Prostate gland (tissue), 2 donors: ENCODE measurements at regions not wholly inside any gene's neighbourhood (a gene's known extent, or its start where the extent isn't known, plus 50 kb on each side); places are given as distances from the start of the nearest gene placed in this dataset.

Experiments used
- DNase-seq: peaks from one replicate; pipeline ENCODE4 v3.0.0-alpha.2; 2019; ENCODE audit warnings: low spot score
- H3K27ac ChIP-seq, 2 donors: fragments of 200-600 bp; sonication (generic); 2 replicates each; pipeline ENCODE4 v1.5.1; 2017 to 2019
- H3K27me3 ChIP-seq: fragments of 200-600 bp; sonication (generic); replicated peaks from 2 replicates; pipeline ENCODE4 v1.5.1; 2019; ENCODE audit not compliant: insufficient read depth
- H3K36me3 ChIP-seq, 2 donors: fragments of 200-600 bp; sonication (generic); 1 replicate in 1 of 2; 2 replicates in 1 of 2; pipeline versions ENCODE4 v1.5.1 to v1.8.1; 2017 to 2019
- H3K4me1 ChIP-seq: fragments of 200-600 bp; sonication (generic); replicated peaks from 2 replicates; pipeline ENCODE4 v1.5.1; 2019
- H3K4me3 ChIP-seq, 2 donors: fragments of 200-600 bp; sonication (generic); 2 replicates each; pipeline ENCODE4 v1.5.1; 2017 to 2019
- H3K9me3 ChIP-seq: fragments of 200-600 bp; sonication (generic); 2 replicates; pipeline ENCODE4 v1.5.1; 2017
- CTCF ChIP-seq, 4 experiments: fragments of 200-600 bp in 2 of 4; fragments of 450-650 bp in 2 of 4; sonication (generic) in 2 of 4; IDR thresholded peaks; 1 replicate in 3 of 4; 2 replicates in 1 of 4; pipeline ENCODE4 v1.5.1; 2016 to 2019; ENCODE audit warnings: antibody characterized with exemption in 4 of 4, mild to moderate bottlenecking in 2 of 4, moderate library complexity in 2 of 4
- POLR2A ChIP-seq: fragments of 450-650 bp; IDR thresholded peaks from one replicate; pipeline ENCODE4 v1.6.1; 2016; ENCODE audit warnings: antibody characterized with exemption, mild to moderate bottlenecking
- POLR2AphosphoS5 ChIP-seq: sonication (generic); formaldehyde crosslinking; IDR thresholded peaks from one replicate; pipeline ENCODE4 v1.6.1; 2017; ENCODE audit warnings: antibody characterized with exemption
- WGBS: methylation state at CpG from one replicate; pipeline ENCODE4 v1.1.5; 2018; 5-methylcytosine and 5-hydroxymethylcytosine counted together
- intact Hi-C: fragments of 100-400 bp; cut with DNase I; formaldehyde crosslinking; loops from one replicate; pipeline ENCODE4 v1.14.2; 2022

GRCh38 chr13:112225429-112226090 is 150.6 kb upstream of the SPACA7 start:
- no peaks in the 10 kb centered on the region for H3K36me3 ChIP-seq
- WGBS, result 75% methylated on average over 12 of the region's 12 CpGs
- no peaks in the 10 kb centered on the region for H3K4me1 ChIP-seq
- no peak for TF ChIP-seq CTCF (IDR thresholded peaks at IDR 0.05)
- TF ChIP-seq POLR2A, result no peak
- TF ChIP-seq POLR2AphosphoS5, result no peak
- no peak overlapping the region for H3K4me3 ChIP-seq
- intact Hi-C loops, result no loop called here
- no peak overlapping the region for H3K27ac ChIP-seq
- H3K9me3 ChIP-seq, result no peaks in the 10 kb centered on the region
- no peak for DNase-seq
- H3K27me3 ChIP-seq, result no peaks in the 10 kb centered on the region

- intact Hi-C loops, result no loop called here
- no peak for DNase-seq
- no peak overlapping the region for H3K27ac ChIP-seq
- TF ChIP-seq POLR2AphosphoS5 (no peak), POLR2A (no peak), CTCF (IDR thresholded peaks at IDR 0.05) (no peak)
- H3K9me3 ChIP-seq, result no peaks in the 10 kb centered on the region
- H3K4me1 ChIP-seq, result no peaks in the 10 kb centered on the region
- no peaks in the 10 kb centered on the region for H3K27me3 ChIP-seq
- no peak overlapping the region for H3K4me3 ChIP-seq
- no peaks in the 10 kb centered on the region for H3K36me3 ChIP-seq
- WGBS, result 78% methylated on average over 10 of the region's 10 CpGs
These were observed 149.7 kb upstream of the SPACA7 start for GRCh38 chr13:112226320-112227002.

GRCh38 chr13:112227031-112227430 is 149.1 kb upstream of the SPACA7 start:
- Histone ChIP-seq H3K4me3 (no peak overlapping the region), H3K27ac (no peak overlapping the region), H3K4me1 (no peaks in the 10 kb centered on the region), H3K36me3 (no peaks in the 10 kb centered on the region), H3K27me3 (no peaks in the 10 kb centered on the region), H3K9me3 (no peaks in the 10 kb centered on the region)
- intact Hi-C loops, result no loop called here
- WGBS, result 86% methylated on average over 12 of the region's 12 CpGs
- no peak for TF ChIP-seq CTCF (IDR thresholded peaks at IDR 0.05)
- TF ChIP-seq POLR2A, result no peak
- TF ChIP-seq POLR2AphosphoS5, result no peak
- no peak for DNase-seq

GRCh38 chr13:112229445-112229844 is 146.7 kb upstream of the SPACA7 start:
- H3K4me3 ChIP-seq, result no peak overlapping the region
- TF ChIP-seq POLR2A (no peak), CTCF (IDR thresholded peaks at IDR 0.05) (no peak), POLR2AphosphoS5 (no peak)
- intact Hi-C loops, result no loop called here
- H3K4me1 ChIP-seq, result no peaks in the 10 kb centered on the region
- WGBS, result 82% methylated on average over 15 of the region's 15 CpGs
- no peaks in the 10 kb centered on the region for H3K27me3 ChIP-seq
- DNase-seq, result no peak
- no peaks in the 10 kb centered on the region for H3K9me3 ChIP-seq
- H3K27ac ChIP-seq, result no peak overlapping the region
- H3K36me3 ChIP-seq, result no peaks in the 10 kb centered on the region
